Panc1 (cell line): ENCODE measurements at regions not wholly inside any gene's neighbourhood (a gene's known extent, or its start where the extent isn't known, plus 50 kb on each side); places are given as distances from the start of the nearest gene placed in this dataset.
A peak's percentile ranks its signal among the peaks of the same experiment; 100 is the strongest.

Experiments
- ATAC-seq: fragments of 200-7000 bp; cut with Tn5 transposase; 2 replicates; pipeline ENCODE4 v1.9.1; 2020; ENCODE audit warnings: mild to moderate bottlenecking, moderate library complexity
- BruUV-seq: library from RNA; stranded (reverse); fragments of 400-500 nt; replicated peaks from 2 replicates; lab custom pipeline; 2021; lab: Mats Ljungman, UMichigan
- CTCF ChIA-PET: fragments of 300-600 bp; sonication (Branson Sonifier 250); formaldehyde crosslinking; loops from one replicate; lab custom pipeline; 2022; ENCODE audit warnings: antibody characterized with exemption; lab: Charles Lee
- POLR2A ChIA-PET: fragments of 300-600 bp; sonication (Branson Sonifier 250); formaldehyde crosslinking; loops from one replicate; lab custom pipeline; 2022; ENCODE audit warnings: antibody characterized with exemption; lab: Charles Lee
- DNase-seq: peaks from one replicate; pipeline ENCODE4 v3.0.0-alpha.2; 2010; ENCODE audit warnings: low read depth, low spot score
- H3K27ac ChIP-seq: 2 replicates; pipeline ENCODE4 v1.5.1; 2011; ENCODE audit warnings: mild to moderate bottlenecking, low read length, inconsistent platforms
- H3K27me3 ChIP-seq: fragments of 200-500 bp; sonication (Bioruptor generic); 2 replicates; pipeline ENCODE4 v1.6.0; 2014; ENCODE audit warnings: low read length, inconsistent platforms; ENCODE audit not compliant: control insufficient read depth, insufficient read depth
- H3K36me3 ChIP-seq: fragments of 200-500 bp; sonication (Bioruptor generic); 2 replicates; pipeline ENCODE4 v1.5.1; 2014; ENCODE audit warnings: inconsistent platforms, mild to moderate bottlenecking, low read length, moderate library complexity; ENCODE audit not compliant: control insufficient read depth, insufficient read depth
- H3K4me1 ChIP-seq: 2 replicates; pipeline ENCODE4 v1.5.1; 2011; ENCODE audit warnings: inconsistent platforms, mild to moderate bottlenecking, low read length, moderate library complexity; ENCODE audit not compliant: control insufficient read depth, insufficient read depth
- H3K4me3 ChIP-seq, 2 experiments: 2 replicates each; pipeline ENCODE4 v1.5.1; 2011 to 2012; ENCODE audit warnings: low read depth in 2 of 2, low read length in 2 of 2, mild to moderate bottlenecking in 2 of 2, inconsistent platforms in 1 of 2, moderate library complexity in 1 of 2
- H3K9me3 ChIP-seq: fragments of 200-500 bp; sonication (Bioruptor generic); 2 replicates; pipeline ENCODE4 v1.5.1; 2014; ENCODE audit warnings: low read depth, mild to moderate bottlenecking, inconsistent platforms, low read length, moderate library complexity; ENCODE audit not compliant: control insufficient read depth, insufficient read depth
- POLR2AphosphoS5 ChIP-seq: IDR thresholded peaks from 2 replicates; pipeline ENCODE4 v1.6.1; 2012; ENCODE audit warnings: mild to moderate bottlenecking, low read depth, low read length, moderate library complexity
- REST ChIP-seq, 2 experiments: IDR thresholded peaks; 2 replicates each; pipeline ENCODE4 v1.6.1; 2011 to 2012; ENCODE audit warnings: low read depth in 2 of 2, control low read depth in 1 of 2, low read length in 1 of 2, mild to moderate bottlenecking in 1 of 2, moderate library complexity in 1 of 2; ENCODE audit not compliant: insufficient read depth in 1 of 2
- SIN3A ChIP-seq: IDR thresholded peaks from 2 replicates; pipeline ENCODE4 v1.6.1; 2012; ENCODE audit warnings: low read depth, mild to moderate bottlenecking, low read length, moderate library complexity, borderline replicate concordance; ENCODE audit not compliant: insufficient read depth
- TCF7L2 ChIP-seq: IDR thresholded peaks from 2 replicates; pipeline ENCODE4 v1.6.1; 2011; ENCODE audit warnings: mild to moderate bottlenecking, low read depth, low read length, inconsistent platforms
- in situ Hi-C: cut with HindIII; loops from 2 replicates; pipeline ENCODE4 v1.10.0; 2016; ENCODE audit warnings: low sequenced_read_pairs, low pct_unique_long_range_greater_than_20kb
- intact Hi-C: fragments of 100-400 bp; cut with micrococcal nuclease; formaldehyde crosslinking; loops from one replicate; pipeline ENCODE4 v1.10.0; 2022; ENCODE audit not compliant: unreplicated experiment
- TF ChIP-seq, protein P1 (sequence below): fragments of 450-650 bp; IDR thresholded peaks from 2 replicates; pipeline ENCODE4 v1.5.1; 2017; ENCODE audit warnings: mild to moderate bottlenecking

- ATAC-seq (no peak), DNase-seq (no peak)
- in situ Hi-C loops, result no loop called here
- ChIA-PET POLR2A (no interaction called here), CTCF (no interaction called here)
- Histone ChIP-seq H3K27ac (peak overlapping the region; percentile 64; the same call in 1 of the 2 replicates), H3K4me3 (no peak overlapping the region), H3K36me3 (no peaks in the 10 kb centered on the region), H3K27me3 (no peaks in the 10 kb centered on the region), H3K9me3 (no peaks in the 10 kb centered on the region), H3K4me1 (peaks cover 9% of the 10 kb centered on the region; the same call in 1 of the 2 replicates)
- no peak for TF ChIP-seq REST (IDR thresholded peaks at IDR 0.05; ENCODE audit: insufficient read depth in 1 of 2, low read depth in 2 of 2, low read length in 1 of 2)
- no peak for TF ChIP-seq SIN3A
- 0 out of 2 replicates have a peak, but pooled peaks have one; percentile 42 for TF ChIP-seq TCF7L2
- no TSS peak for BruUV-seq
- intact Hi-C loops, result loop anchor here (10.0 kb wide), 1 partner anchor 371 kb away; no protein-coding TSS in a partner anchor
These were observed 348.5 kb downstream of the TGFB2 start for GRCh38 chr1:218693599-218693998.

- Histone ChIP-seq H3K9me3 (no peaks in the 10 kb centered on the region), H3K36me3 (no peaks in the 10 kb centered on the region), H3K4me3 (no peak overlapping the region), H3K27ac (peak overlapping the region; percentile 58; the same call in 1 of the 2 replicates), H3K27me3 (no peaks in the 10 kb centered on the region), H3K4me1 (peaks cover 9% of the 10 kb centered on the region; the same call in 1 of the 2 replicates)
- ATAC-seq (no peak), DNase-seq (no peak)
- TF ChIP-seq POLR2AphosphoS5 (no peak), REST (IDR thresholded peaks at IDR 0.05; ENCODE audit: insufficient read depth in 1 of 2, low read depth in 2 of 2, low read length in 1 of 2) (no peak), TCF7L2 (0 out of 2 replicates have a peak, but pooled peaks have one; percentile 3), SIN3A (no peak)
- TF ChIP-seq, protein P1, sequence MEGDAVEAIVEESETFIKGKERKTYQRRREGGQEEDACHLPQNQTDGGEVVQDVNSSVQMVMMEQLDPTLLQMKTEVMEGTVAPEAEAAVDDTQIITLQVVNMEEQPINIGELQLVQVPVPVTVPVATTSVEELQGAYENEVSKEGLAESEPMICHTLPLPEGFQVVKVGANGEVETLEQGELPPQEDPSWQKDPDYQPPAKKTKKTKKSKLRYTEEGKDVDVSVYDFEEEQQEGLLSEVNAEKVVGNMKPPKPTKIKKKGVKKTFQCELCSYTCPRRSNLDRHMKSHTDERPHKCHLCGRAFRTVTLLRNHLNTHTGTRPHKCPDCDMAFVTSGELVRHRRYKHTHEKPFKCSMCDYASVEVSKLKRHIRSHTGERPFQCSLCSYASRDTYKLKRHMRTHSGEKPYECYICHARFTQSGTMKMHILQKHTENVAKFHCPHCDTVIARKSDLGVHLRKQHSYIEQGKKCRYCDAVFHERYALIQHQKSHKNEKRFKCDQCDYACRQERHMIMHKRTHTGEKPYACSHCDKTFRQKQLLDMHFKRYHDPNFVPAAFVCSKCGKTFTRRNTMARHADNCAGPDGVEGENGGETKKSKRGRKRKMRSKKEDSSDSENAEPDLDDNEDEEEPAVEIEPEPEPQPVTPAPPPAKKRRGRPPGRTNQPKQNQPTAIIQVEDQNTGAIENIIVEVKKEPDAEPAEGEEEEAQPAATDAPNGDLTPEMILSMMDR, result no peak
- in situ Hi-C loops (no loop called here), intact Hi-C loops (loop anchor here (10.0 kb wide), 1 partner anchor 371 kb away; no protein-coding TSS in a partner anchor)
- BruUV-seq, result no TSS peak
- POLR2A ChIA-PET, result no interaction called here
- CTCF ChIA-PET, result no interaction called here
These were observed 348.9 kb downstream of the TGFB2 start for GRCh38 chr1:218694085-218694484.
